Trophoblast cell (in vitro differentiated cells and primary cell): ENCODE measurements at regions not wholly inside any gene's neighbourhood (a gene's known extent, or its start where the extent isn't known, plus 50 kb on each side); places are given as distances from the start of the nearest gene placed in this dataset.

Experiments used
- DNase-seq, 2 donors: peaks; one replicate each; pipeline ENCODE4 v3.0.0-alpha.2; 2016
- H2AFZ ChIP-seq: 2 replicates; pipeline ENCODE4 v1.6.1; 2013; ENCODE audit warnings: low read length, moderate library complexity, mild to moderate bottlenecking; ENCODE audit not compliant: insufficient read depth, poor library complexity
- H2AK5ac ChIP-seq: 2 replicates; pipeline ENCODE4 v1.6.1; 2013; ENCODE audit warnings: mild to moderate bottlenecking, low read length
- H2BK120ac ChIP-seq: 2 replicates; pipeline ENCODE4 v1.6.1; 2013; ENCODE audit warnings: low read length, mild to moderate bottlenecking, moderate library complexity; ENCODE audit not compliant: insufficient read depth, poor library complexity
- H2BK12ac ChIP-seq: 2 replicates; pipeline ENCODE4 v1.6.1; 2013; ENCODE audit warnings: mild to moderate bottlenecking, low read length, moderate library complexity
- H2BK5ac ChIP-seq: 2 replicates; pipeline ENCODE4 v1.6.1; 2013; ENCODE audit warnings: low read length, low read depth, moderate library complexity, mild to moderate bottlenecking; ENCODE audit not compliant: poor library complexity
- H3K14ac ChIP-seq: 2 replicates; pipeline ENCODE4 v1.6.1; 2013; ENCODE audit warnings: mild to moderate bottlenecking, low read length
- H3K18ac ChIP-seq: 2 replicates; pipeline ENCODE4 v1.6.1; 2013; ENCODE audit warnings: mild to moderate bottlenecking, low read length
- H3K23ac ChIP-seq: 2 replicates; pipeline ENCODE4 v1.6.1; 2013; ENCODE audit warnings: low read length
- H3K27ac ChIP-seq: 2 replicates; pipeline ENCODE4 v1.5.1; 2013; ENCODE audit warnings: low read depth, mild to moderate bottlenecking, inconsistent platforms, low read length, moderate library complexity
- H3K27me3 ChIP-seq: 2 replicates; pipeline ENCODE4 v1.6.1; 2013; ENCODE audit warnings: inconsistent platforms, mild to moderate bottlenecking, low read length, moderate library complexity; ENCODE audit not compliant: insufficient read depth
- H3K36me3 ChIP-seq, 2 experiments: 1 replicate in 1 of 2; 2 replicates in 1 of 2; pipeline ENCODE4 v1.6.1; 2013; ENCODE audit warnings: low read length in 2 of 2, mild to moderate bottlenecking in 2 of 2, moderate library complexity in 1 of 2; ENCODE audit not compliant: insufficient read depth in 2 of 2, control insufficient read depth in 1 of 2
- H3K4ac ChIP-seq: 2 replicates; pipeline ENCODE4 v1.6.1; 2013; ENCODE audit warnings: low read depth, mild to moderate bottlenecking, low read length, moderate library complexity
- H3K4me1 ChIP-seq, 2 experiments: 1 replicate in 1 of 2; 2 replicates in 1 of 2; pipeline ENCODE4 v1.6.1; 2013; ENCODE audit warnings: low read length in 2 of 2, mild to moderate bottlenecking in 2 of 2, moderate library complexity in 1 of 2; ENCODE audit not compliant: insufficient read depth in 2 of 2, control insufficient read depth in 1 of 2
- H3K4me2 ChIP-seq: 2 replicates; pipeline ENCODE4 v1.6.1; 2013; ENCODE audit warnings: inconsistent platforms, mild to moderate bottlenecking, low read length, moderate library complexity
- H3K4me3 ChIP-seq: 2 replicates; pipeline ENCODE4 v1.5.1; 2013; ENCODE audit warnings: mild to moderate bottlenecking, low read depth, low read length, inconsistent platforms
- H3K79me1 ChIP-seq: one replicate; pipeline ENCODE4 v1.6.1; 2013; ENCODE audit warnings: low read length
- H3K79me2 ChIP-seq: 2 replicates; pipeline ENCODE4 v1.6.1; 2013; ENCODE audit warnings: low read length, mild to moderate bottlenecking; ENCODE audit not compliant: control insufficient read depth, insufficient read depth, poor library complexity
- H3K9ac ChIP-seq: 2 replicates; pipeline ENCODE4 v1.6.1; 2013; ENCODE audit warnings: mild to moderate bottlenecking, low read length
- H3K9me3 ChIP-seq: 2 replicates; pipeline ENCODE4 v1.6.1; 2013; ENCODE audit warnings: low read depth, mild to moderate bottlenecking, control low read depth, inconsistent platforms, low read length; ENCODE audit not compliant: insufficient read depth
- H4K12ac ChIP-seq: 2 replicates; pipeline ENCODE4 v1.6.1; 2013; ENCODE audit warnings: low read depth, mild to moderate bottlenecking, low read length, moderate library complexity
- H4K8ac ChIP-seq: 2 replicates; pipeline ENCODE4 v1.6.1; 2013; ENCODE audit warnings: low read depth, mild to moderate bottlenecking, low read length, moderate library complexity
- H4K91ac ChIP-seq: one replicate; pipeline ENCODE4 v1.6.1; 2013; ENCODE audit warnings: low read depth, mild to moderate bottlenecking, low read length, moderate library complexity
- WGBS: extraction: QIAGEN DNeasy Blood & Tissue Kit; methylation state at CpG from one replicate; pipeline ENCODE4 v1.1.7; 2013; ENCODE audit warnings: missing lambda C conversion rate; ENCODE audit not compliant: insufficient read length, insufficient coverage; ENCODE audit errors: extremely low coverage; 5-methylcytosine and 5-hydroxymethylcytosine counted together

DNA sequence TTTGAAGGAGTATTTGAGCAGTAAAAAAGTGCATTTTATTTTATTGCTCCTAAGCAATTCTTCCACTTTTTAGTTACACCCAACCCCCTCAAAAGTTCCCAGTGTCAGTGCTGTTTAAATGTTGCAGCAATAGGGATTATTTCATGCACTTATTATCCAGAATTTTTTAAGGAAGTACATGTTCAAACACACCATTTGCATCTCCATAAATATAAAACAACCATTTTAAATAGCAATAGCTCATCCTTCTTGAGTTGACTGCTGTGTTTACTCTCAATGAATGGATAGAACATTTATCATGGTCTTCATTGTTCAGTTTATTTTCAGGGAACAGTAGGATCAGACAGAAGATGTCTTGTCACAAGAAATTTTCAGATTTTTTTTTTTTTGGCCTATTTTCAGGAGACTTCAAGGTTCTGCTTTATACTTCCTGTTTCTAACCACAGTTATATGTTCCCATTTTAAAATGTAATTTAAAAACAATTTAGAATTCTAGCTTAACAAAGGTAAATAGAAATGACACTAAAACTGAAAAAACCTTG is 171.9 kb downstream of the TMA16 start:
- H2AFZ ChIP-seq: no peak overlapping the region
- H3K27ac ChIP-seq: no peak overlapping the region
- no peak for DNase-seq
- H2BK12ac ChIP-seq: no peak overlapping the region
- no peak overlapping the region for H3K14ac ChIP-seq
- no peak overlapping the region for H2BK5ac ChIP-seq
- H4K8ac ChIP-seq: no peak overlapping the region
- H3K36me3 ChIP-seq: no peaks in the 10 kb centered on the region
- H3K79me1 ChIP-seq: no peaks in the 10 kb centered on the region
- H3K27me3 ChIP-seq: no peaks in the 10 kb centered on the region
- no peak overlapping the region for H3K18ac ChIP-seq
- no peak overlapping the region for H3K23ac ChIP-seq
- H3K79me2 ChIP-seq: no peaks in the 10 kb centered on the region
- no peak overlapping the region for H3K4ac ChIP-seq
- no peaks in the 10 kb centered on the region for H3K4me1 ChIP-seq
- H2BK120ac ChIP-seq: no peak overlapping the region
- no peak overlapping the region for H3K4me2 ChIP-seq
- no peak overlapping the region for H4K12ac ChIP-seq
- no peak overlapping the region for H4K91ac ChIP-seq
- H3K4me3 ChIP-seq: no peak overlapping the region
- no peak overlapping the region for H2AK5ac ChIP-seq
- H3K9ac ChIP-seq: no peak overlapping the region
- H3K9me3 ChIP-seq: no peaks in the 10 kb centered on the region

DNA sequence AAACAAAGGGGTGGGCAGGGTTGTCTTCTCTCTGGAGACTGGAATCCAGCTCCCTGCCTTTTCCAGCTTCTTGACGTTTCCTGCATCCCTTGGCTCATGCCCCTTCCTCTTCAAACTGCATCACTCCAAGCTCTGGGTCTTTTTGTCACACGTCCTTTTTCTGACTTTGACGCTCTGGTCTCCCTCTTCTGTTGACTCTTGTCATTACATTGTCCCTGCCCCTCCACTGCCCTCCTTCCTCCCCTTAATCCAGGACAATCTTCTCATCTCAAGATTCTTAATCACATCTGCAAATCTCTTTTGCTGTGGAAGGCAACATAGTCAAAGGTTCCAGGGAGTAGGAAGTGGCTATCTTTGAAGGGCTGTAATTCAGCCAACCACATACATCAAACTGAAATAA is 178.3 kb downstream of the TMA16 start:
- Histone ChIP-seq H4K8ac (no peak overlapping the region), H3K4me1 (no peaks in the 10 kb centered on the region), H3K23ac (no peak overlapping the region), H3K4me2 (no peak overlapping the region), H3K36me3 (no peaks in the 10 kb centered on the region), H2AFZ (no peak overlapping the region), H3K9ac (no peak overlapping the region), H2BK12ac (no peak overlapping the region), H4K12ac (no peak overlapping the region), H3K27me3 (no peaks in the 10 kb centered on the region), H3K79me2 (no peaks in the 10 kb centered on the region), H2BK120ac (no peak overlapping the region), H3K18ac (no peak overlapping the region), H3K14ac (no peak overlapping the region), H3K27ac (no peak overlapping the region), H3K4me3 (no peak overlapping the region), H2BK5ac (no peak overlapping the region), H4K91ac (no peak overlapping the region), H2AK5ac (no peak overlapping the region), H3K79me1 (no peaks in the 10 kb centered on the region), H3K9me3 (no peaks in the 10 kb centered on the region), H3K4ac (no peak overlapping the region)
- WGBS: no CpG with 5 or more reads among the region's 3 CpGs
- DNase-seq: no peak

- H4K91ac ChIP-seq: no peak overlapping the region
- WGBS: no CpG with 5 or more reads among the region's 5 CpGs
- H2BK12ac ChIP-seq: no peak overlapping the region
- no peak overlapping the region for H2AFZ ChIP-seq
- H3K9me3 ChIP-seq: no peaks in the 10 kb centered on the region
- no peak overlapping the region for H2BK5ac ChIP-seq
- H4K8ac ChIP-seq: no peak overlapping the region
- H4K12ac ChIP-seq: no peak overlapping the region
- H3K4me2 ChIP-seq: no peak overlapping the region
- no peak overlapping the region for H3K9ac ChIP-seq
- H3K79me2 ChIP-seq: no peaks in the 10 kb centered on the region
- H3K79me1 ChIP-seq: no peaks in the 10 kb centered on the region
- DNase-seq: no peak
- H2AK5ac ChIP-seq: no peak overlapping the region
- no peak overlapping the region for H3K4me3 ChIP-seq
- no peak overlapping the region for H3K14ac ChIP-seq
- no peak overlapping the region for H3K23ac ChIP-seq
- H2BK120ac ChIP-seq: no peak overlapping the region
- H3K18ac ChIP-seq: no peak overlapping the region
- H3K27ac ChIP-seq: no peak overlapping the region
- H3K36me3 ChIP-seq: no peaks in the 10 kb centered on the region
- no peaks in the 10 kb centered on the region for H3K27me3 ChIP-seq
- H3K4ac ChIP-seq: no peak overlapping the region
- no peaks in the 10 kb centered on the region for H3K4me1 ChIP-seq
These were observed 179.6 kb downstream of the TMA16 start for GRCh38 chr4:163673848-163674697.

DNA sequence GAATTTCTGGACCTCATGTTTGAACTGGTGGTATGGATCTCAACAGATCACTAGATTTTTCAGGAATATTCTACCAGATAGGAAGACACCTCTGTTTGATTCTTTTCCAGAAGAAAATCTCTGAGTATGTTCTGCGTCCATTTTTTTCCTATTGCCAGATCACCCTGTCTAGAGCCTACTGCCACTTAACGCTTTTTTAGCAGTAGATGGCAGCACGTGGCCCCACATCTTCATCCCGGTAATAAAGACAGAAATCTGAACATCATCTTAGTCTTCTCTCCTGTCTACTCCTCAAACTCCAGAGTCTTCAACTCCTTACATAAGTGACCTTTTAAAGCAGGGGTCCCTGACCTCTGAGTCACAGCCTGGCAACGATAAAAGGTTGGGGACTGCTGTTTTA is 184.7 kb downstream of the TMA16 start:
- Histone ChIP-seq H2AK5ac (no peak overlapping the region), H4K91ac (no peak overlapping the region)
- WGBS: no CpG with 5 or more reads among the region's 5 CpGs

More for the DNA sequence above, 184.7 kb downstream of the TMA16 start:
- Histone ChIP-seq H2AFZ (no peak overlapping the region), H3K23ac (no peak overlapping the region), H3K9ac (no peak overlapping the region), H3K14ac (no peak overlapping the region), H3K4me1 (no peaks in the 10 kb centered on the region), H3K4me3 (no peak overlapping the region), H4K12ac (no peak overlapping the region), H2BK12ac (no peak overlapping the region), H3K9me3 (no peaks in the 10 kb centered on the region), H3K36me3 (no peaks in the 10 kb centered on the region), H3K27ac (no peak overlapping the region), H3K79me2 (no peaks in the 10 kb centered on the region), H3K18ac (no peak overlapping the region), H2BK120ac (no peak overlapping the region), H2BK5ac (no peak overlapping the region), H4K8ac (no peak overlapping the region), H3K4ac (no peak overlapping the region), H3K79me1 (no peaks in the 10 kb centered on the region), H3K4me2 (no peak overlapping the region), H3K27me3 (no peaks in the 10 kb centered on the region)
- DNase-seq: peak; percentile 13 to 31
